H1 (cell line): ENCODE measurements at regions not wholly inside any gene's neighbourhood (a gene's known extent, or its start where the extent isn't known, plus 50 kb on each side); places are given as distances from the start of the nearest gene placed in this dataset.

Source experiments
- CTCF ChIA-PET: fragments of 300-600 bp; sonication (Branson Sonifier 250); formaldehyde crosslinking; loops from one replicate; lab custom pipeline; 2021; ENCODE audit not compliant: partially characterized antibody; lab: Charles Lee
- POLR2A ChIA-PET: fragments of 300-600 bp; sonication (Branson Sonifier 250); formaldehyde crosslinking; loops from one replicate; lab custom pipeline; 2021; ENCODE audit warnings: inconsistent platforms; ENCODE audit not compliant: partially characterized antibody; lab: Charles Lee
- DNase-seq, 2 experiments: peaks; one replicate each; pipeline versions ENCODE4 v3.0.0 to v3.0.0-alpha.2; 2010 to 2022; ENCODE audit warnings: low spot score in 2 of 2, low read depth in 1 of 2, mixed read lengths in 1 of 2
- FAIRE-seq: peaks from 2 replicates; lab custom pipeline; 2011; peaks lifted over from hg19 to GRCh38; lab: Jason Lieb, UNC
- H2AFZ ChIP-seq: 2 replicates; pipeline ENCODE4 v1.8.1; 2012; ENCODE audit warnings: low read length, inconsistent platforms
- H2AK5ac ChIP-seq: 2 replicates; pipeline ENCODE4 v1.6.1; 2013; ENCODE audit warnings: low read depth, low read length
- H2BK120ac ChIP-seq: replicated peaks from 2 replicates; pipeline ENCODE3; 2013; ENCODE audit warnings: low read depth, low read length, inconsistent platforms
- H2BK12ac ChIP-seq: 2 replicates; pipeline ENCODE4 v1.6.1; 2013; ENCODE audit warnings: low read depth, low read length
- H2BK15ac ChIP-seq: 2 replicates; pipeline ENCODE4 v1.6.1; 2013; ENCODE audit warnings: low read length
- H2BK20ac ChIP-seq: 2 replicates; pipeline ENCODE4 v1.6.1; 2013; ENCODE audit warnings: low read length
- H2BK5ac ChIP-seq: 2 replicates; pipeline ENCODE4 v1.6.1; 2013; ENCODE audit warnings: low read depth, low read length
- H3K14ac ChIP-seq: 2 replicates; pipeline ENCODE4 v1.6.1; 2013; ENCODE audit warnings: inconsistent platforms; ENCODE audit not compliant: insufficient read length
- H3K18ac ChIP-seq: 2 replicates; pipeline ENCODE4 v1.6.1; 2013; ENCODE audit warnings: low read length; ENCODE audit errors: extremely low read depth
- H3K23ac ChIP-seq: 2 replicates; pipeline ENCODE4 v1.6.1; 2013; ENCODE audit warnings: inconsistent platforms; ENCODE audit not compliant: insufficient read length
- H3K23me2 ChIP-seq: 2 replicates; pipeline ENCODE4 v1.6.1; 2013; ENCODE audit warnings: low read depth, low read length
- H3K27ac ChIP-seq: 2 replicates; pipeline ENCODE4 v1.6.1; 2011; ENCODE audit warnings: low read depth, low read length, inconsistent platforms
- H3K27me3 ChIP-seq, 4 experiments: replicated peaks in 1 of 4; 1 replicate in 1 of 4; 2 replicates in 3 of 4; pipeline versions ENCODE4 v1.6.1 to v1.8.1; 2011 to 2013; ENCODE audit warnings: low read length in 3 of 4, mild to moderate bottlenecking in 3 of 4, inconsistent platforms in 2 of 4, mixed read lengths in 2 of 4, moderate library complexity in 1 of 4; ENCODE audit not compliant: control insufficient read depth in 3 of 4, insufficient read depth in 3 of 4; ENCODE audit errors: extremely low read depth in 1 of 4
- H3K36me3 ChIP-seq, 4 experiments: 2 replicates each; pipeline versions ENCODE4 v1.6.1 to v1.8.1; 2011 to 2013; ENCODE audit warnings: mild to moderate bottlenecking in 4 of 4, low read length in 3 of 4, moderate library complexity in 2 of 4, control low read depth in 1 of 4, inconsistent platforms in 1 of 4; ENCODE audit not compliant: insufficient read depth in 4 of 4, control insufficient read depth in 2 of 4
- H3K4ac ChIP-seq: replicated peaks from 2 replicates; pipeline ENCODE3; 2013; ENCODE audit warnings: low read length, low read depth, mixed read lengths, inconsistent platforms; ENCODE audit not compliant: insufficient read length
- H3K4me1 ChIP-seq, 4 experiments: replicated peaks in 1 of 4; 1 replicate in 1 of 4; 2 replicates in 3 of 4; pipeline versions ENCODE4 v1.6.1 to v1.8.1; 2011 to 2013; ENCODE audit warnings: low read length in 3 of 4, inconsistent platforms in 2 of 4, mixed read lengths in 1 of 4; ENCODE audit not compliant: insufficient read depth in 4 of 4, control insufficient read depth in 3 of 4
- H3K4me2 ChIP-seq, 2 experiments: 2 replicates each; pipeline versions ENCODE4 v1.6.1 to v1.8.1; 2011 to 2013; ENCODE audit warnings: low read depth in 2 of 2, low read length in 2 of 2, control low read depth in 1 of 2, inconsistent platforms in 1 of 2, mild to moderate bottlenecking in 1 of 2; ENCODE audit not compliant: insufficient read depth in 1 of 2
- H3K4me3 ChIP-seq, 4 experiments: fragments of 200-600, 300-600 bp in 1 of 4; sonication (generic), shearing (Covaris generic), sonication (Bioruptor Twin) in 1 of 4; 2 replicates each; pipeline versions ENCODE4 v1.5.1 to v1.8.1; 2011 to 2016; ENCODE audit warnings: low read length in 4 of 4, low read depth in 3 of 4, control low read depth in 2 of 4, inconsistent platforms in 2 of 4, mild to moderate bottlenecking in 2 of 4, mixed read lengths in 1 of 4, moderate library complexity in 1 of 4; ENCODE audit not compliant: insufficient read depth in 2 of 4; ENCODE audit errors: extremely low read depth in 1 of 4
- H3K56ac ChIP-seq: replicated peaks from 2 replicates; pipeline ENCODE3; 2013; ENCODE audit warnings: low read depth, mild to moderate bottlenecking, mixed read lengths, low read length, inconsistent platforms; ENCODE audit not compliant: insufficient read length
- H3K79me1 ChIP-seq: 2 replicates; pipeline ENCODE4 v1.6.1; 2013; ENCODE audit warnings: low read depth, low read length, control low read depth
- H3K79me2 ChIP-seq, 2 experiments: 2 replicates each; pipeline versions ENCODE4 v1.6.1 to v1.8.1; 2012 to 2013; ENCODE audit warnings: low read length in 2 of 2, mild to moderate bottlenecking in 2 of 2, inconsistent platforms in 1 of 2; ENCODE audit not compliant: insufficient read depth in 2 of 2, control insufficient read depth in 1 of 2
- H3K9ac ChIP-seq, 4 experiments: replicated peaks in 1 of 4; 1 replicate in 1 of 4; 2 replicates in 3 of 4; pipeline versions ENCODE4 v1.6.1 to v1.8.1; 2011 to 2013; ENCODE audit warnings: low read depth in 3 of 4, low read length in 3 of 4, control low read depth in 2 of 4, mild to moderate bottlenecking in 2 of 4, moderate library complexity in 2 of 4, inconsistent platforms in 1 of 4; ENCODE audit errors: extremely low read depth in 1 of 4
- H3K9me3 ChIP-seq, 2 experiments: 2 replicates each; pipeline versions ENCODE4 v1.6.1 to v1.8.1; 2012 to 2013; ENCODE audit warnings: mild to moderate bottlenecking in 2 of 2, moderate library complexity in 2 of 2, control low read depth in 1 of 2, inconsistent platforms in 1 of 2, low read depth in 1 of 2, low read length in 1 of 2, mixed read lengths in 1 of 2; ENCODE audit not compliant: insufficient read depth in 2 of 2
- H4K20me1 ChIP-seq, 2 experiments: replicated peaks in 1 of 2; 2 replicates each; pipeline versions ENCODE3 to v1.8.1; 2011 to 2013; ENCODE audit warnings: inconsistent platforms in 2 of 2, low read length in 2 of 2, mild to moderate bottlenecking in 1 of 2; ENCODE audit not compliant: insufficient read depth in 2 of 2, control insufficient read depth in 1 of 2
- H4K5ac ChIP-seq: 2 replicates; pipeline ENCODE4 v1.6.1; 2013; ENCODE audit warnings: low read length, low read depth, mixed read lengths, inconsistent platforms; ENCODE audit not compliant: insufficient read length
- H4K8ac ChIP-seq: 2 replicates; pipeline ENCODE4 v1.8.0; 2013; ENCODE audit warnings: mild to moderate bottlenecking, moderate library complexity, low read length, inconsistent platforms; ENCODE audit not compliant: insufficient read depth; ENCODE audit errors: extremely low read depth
- H4K91ac ChIP-seq: replicated peaks from 2 replicates; pipeline ENCODE3; 2013; ENCODE audit warnings: low read length, mixed read lengths, inconsistent platforms; ENCODE audit not compliant: insufficient read length
- ATF2 ChIP-seq: IDR thresholded peaks from 2 replicates; pipeline ENCODE4 v1.6.1; 2012; ENCODE audit warnings: low read length, inconsistent platforms
- ATF3 ChIP-seq: IDR thresholded peaks from 2 replicates; pipeline ENCODE4 v1.6.1; 2011; ENCODE audit warnings: low read depth, mild to moderate bottlenecking, low read length; ENCODE audit not compliant: insufficient read depth
- CBX5 ChIP-seq: fragments of 300-800, 300-1000 bp; sonication (generic); IDR thresholded peaks from 2 replicates; pipeline ENCODE4 v1.7.1; 2016; ENCODE audit warnings: antibody characterized with exemption, low read length, low read depth
- CHD2 ChIP-seq: IDR thresholded peaks from 2 replicates; pipeline ENCODE4 v1.6.1; 2012; ENCODE audit warnings: low read length, improper control_type of control experiment
- FOSL1 ChIP-seq: IDR thresholded peaks from 2 replicates; pipeline ENCODE4 v1.6.1; 2011; ENCODE audit warnings: mild to moderate bottlenecking, low read depth, low read length, moderate library complexity; ENCODE audit not compliant: insufficient read depth
- HDAC6 ChIP-seq: IDR thresholded peaks from one replicate; pipeline ENCODE4 v1.7.1; 2012; ENCODE audit warnings: low read depth, mild to moderate bottlenecking, inconsistent platforms, low read length, moderate library complexity
- RBBP5 ChIP-seq: IDR thresholded peaks from 2 replicates; pipeline ENCODE4 v1.7.1; 2012; ENCODE audit warnings: low read depth, mild to moderate bottlenecking, inconsistent platforms, low read length, moderate library complexity, borderline replicate concordance
- WGBS, 2 experiments: shearing (Covaris generic) in 1 of 2; methylation state at CpG; one replicate each; pipeline versions ENCODE4 v1.1.6 to v1.1.7; 2013 to 2015; ENCODE audit warnings: low lambda C conversion rate in 2 of 2, mixed read lengths in 2 of 2, inconsistent platforms in 1 of 2, low coverage in 1 of 2, missing lambda C conversion rate in 1 of 2; ENCODE audit not compliant: insufficient replicate concordance in 2 of 2, insufficient coverage in 1 of 2, insufficient read length in 1 of 2; ENCODE audit errors: extremely low coverage in 1 of 2, missing lambda C conversion rate in 1 of 2; 5-methylcytosine and 5-hydroxymethylcytosine counted together

- FAIRE-seq: no peak
- TF ChIP-seq FOSL1 (no peak), ATF3 (no peak), HDAC6 (no peak), CHD2 (no peak), CBX5 (no peak), ATF2 (no peak), RBBP5 (no peak)
- TF ChIP-seq, all 59 proteins: peak for 0
- no peak overlapping the region for H2BK20ac ChIP-seq
- no peak overlapping the region for H3K56ac ChIP-seq
- H3K9ac ChIP-seq: no peak overlapping the region
- H3K27me3 ChIP-seq: no peaks in the 10 kb centered on the region
- H3K36me3 ChIP-seq: no peaks in the 10 kb centered on the region
- no peaks in the 10 kb centered on the region for H3K23me2 ChIP-seq
- H3K79me2 ChIP-seq: no peaks in the 10 kb centered on the region
- H3K18ac ChIP-seq: no peak overlapping the region
- no peak overlapping the region for H2BK12ac ChIP-seq
- no peak overlapping the region for H4K8ac ChIP-seq
- H3K4me1 ChIP-seq: peaks cover 0 to 2% (median 1%) of the 10 kb centered on the region in 4 experiments; a peak in 2 of 7 replicates
- H3K27ac ChIP-seq: no peak overlapping the region
- H3K14ac ChIP-seq: no peak overlapping the region
- no peak overlapping the region for H2AFZ ChIP-seq
- no peak overlapping the region for H3K4ac ChIP-seq
- H2BK120ac ChIP-seq: no peak overlapping the region
- WGBS, 2 experiments: 90% methylated on average over 2 of the region's 2 CpGs; no CpG with 5 or more reads in 1 of the 2 experiments
- H4K91ac ChIP-seq: no peak overlapping the region
- CTCF ChIA-PET: interaction anchor here (1.2 kb wide), 1 partner anchor 127 kb away, joined by 3 read pairs; no protein-coding TSS in a partner anchor
- no peaks in the 10 kb centered on the region for H3K79me1 ChIP-seq
- H3K4me3 ChIP-seq: no peak overlapping the region
- POLR2A ChIA-PET: no interaction called here
- no peaks in the 10 kb centered on the region for H3K9me3 ChIP-seq
- H4K5ac ChIP-seq: no peak overlapping the region
- no peak overlapping the region for H3K23ac ChIP-seq
- DNase-seq: no peak
- no peak overlapping the region for H2BK15ac ChIP-seq
- no peak overlapping the region for H2BK5ac ChIP-seq
- H3K4me2 ChIP-seq: no peak overlapping the region
- no peaks in the 10 kb centered on the region for H4K20me1 ChIP-seq
- no peak overlapping the region for H2AK5ac ChIP-seq
Observed at GRCh38 chr16:79728923-79729240, 128.3 kb upstream of the MAF start.
